GM18517 (cell line): ENCODE measurements at regions not wholly inside any gene's neighbourhood (a gene's known extent, or its start where the extent isn't known, plus 50 kb on each side); places are given as distances from the start of the nearest gene placed in this dataset.
A peak's percentile ranks its signal among the peaks of the same experiment; 100 is the strongest.

Experiments
- ATAC-seq: cut with Tn5 transposase; IDR thresholded peaks from one replicate; pipeline ENCODE4 v1.9.1; 2021; ENCODE audit warnings: mild to moderate bottlenecking, moderate library complexity; ENCODE audit not compliant: unreplicated experiment

DNA sequence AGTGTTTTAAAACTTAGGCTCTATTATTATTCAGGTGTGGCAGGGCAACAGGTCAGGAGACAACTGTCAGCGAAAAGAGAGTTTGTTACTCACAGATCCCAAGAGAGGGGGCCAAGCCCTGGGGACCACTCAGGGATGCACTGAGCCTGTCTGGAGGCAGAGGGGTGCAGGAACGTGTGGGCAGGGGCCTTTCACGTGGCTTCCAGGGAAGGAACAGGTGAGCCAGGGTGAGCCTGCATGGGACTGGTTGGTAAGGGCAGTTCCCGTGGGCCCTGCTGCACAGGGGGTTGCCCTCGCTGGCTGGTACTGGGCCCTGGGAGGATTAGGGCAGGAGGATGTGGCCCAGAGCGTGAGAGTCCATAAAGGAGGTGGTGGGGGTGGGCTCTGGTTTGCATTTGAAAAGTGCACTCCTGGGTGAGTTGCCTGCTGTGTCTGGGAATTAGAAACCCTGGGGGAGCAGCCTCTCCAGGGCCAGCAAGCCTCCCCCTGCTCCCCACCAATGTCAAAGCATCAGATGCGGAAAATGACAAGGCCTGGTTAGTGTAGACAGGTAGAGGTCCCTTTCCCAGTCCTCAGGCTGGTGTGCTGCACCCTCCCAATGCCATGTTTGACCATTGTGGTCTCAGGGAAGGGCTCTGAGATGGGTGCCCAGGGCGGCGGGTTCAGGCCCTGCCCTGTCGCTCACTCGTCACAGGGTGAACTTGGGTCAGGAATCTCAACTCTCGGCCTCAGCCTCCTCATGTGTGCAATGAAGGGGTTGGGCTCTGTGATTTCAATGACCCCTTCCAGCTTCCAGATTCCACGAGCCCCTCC is 127.4 kb upstream of the RPS6KA2 start:
- ATAC-seq, result no peak

DNA sequence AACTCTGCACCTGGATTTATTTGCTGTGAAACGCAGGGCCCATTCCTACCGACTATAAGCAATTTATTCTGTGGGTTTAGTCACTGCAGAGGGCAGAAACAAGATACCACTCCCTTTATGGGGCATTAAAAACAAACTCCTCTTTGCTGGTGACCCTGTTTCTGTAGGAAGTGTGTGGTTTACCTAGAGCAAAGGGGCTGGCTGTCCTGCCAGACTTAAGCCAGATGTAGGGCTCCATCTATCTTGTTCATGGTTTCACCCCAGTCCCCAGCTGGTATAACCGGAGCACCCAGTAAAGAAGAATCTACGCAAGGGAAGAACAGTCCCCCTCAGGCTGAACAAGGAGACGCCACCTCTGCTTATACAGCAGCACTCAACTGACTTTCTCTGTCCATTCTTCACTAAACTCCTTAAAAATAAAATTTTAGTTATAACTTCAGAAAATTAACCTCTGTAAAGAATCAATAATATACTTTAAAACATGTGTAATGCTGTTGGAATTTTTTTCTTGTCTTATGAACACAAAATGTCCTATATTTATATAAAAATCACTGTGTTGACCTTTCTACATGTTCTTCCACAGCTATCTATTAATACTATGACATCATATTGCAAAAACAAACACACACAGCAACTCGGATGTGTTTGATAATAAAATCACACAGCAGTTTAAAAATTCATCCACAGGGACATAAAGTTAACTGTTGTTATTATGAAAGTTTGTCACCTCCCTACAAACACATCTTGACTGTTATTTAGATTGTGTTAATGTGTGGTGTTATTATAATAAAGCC is 126.1 kb upstream of the RPS6KA2 start:
- ATAC-seq, result no peak

DNA sequence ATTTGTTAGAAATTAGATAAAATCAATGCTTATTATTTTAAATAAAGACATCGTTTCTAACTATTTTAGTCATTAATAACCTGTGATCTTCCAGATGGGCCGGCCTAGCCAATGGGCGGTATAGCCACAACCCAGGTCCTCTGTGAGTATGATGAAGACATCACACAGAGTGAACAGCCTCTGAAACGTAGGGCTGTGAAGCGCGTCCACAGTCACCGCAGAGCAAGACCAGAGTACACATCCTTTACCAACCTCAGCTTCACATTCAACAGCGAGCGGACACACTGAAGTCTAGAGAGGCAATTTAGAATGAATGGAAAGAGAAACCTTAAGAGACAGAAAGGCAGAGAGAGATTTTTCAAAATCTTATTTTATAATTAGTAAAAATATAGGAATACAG is 125.0 kb upstream of the RPS6KA2 start:
- ATAC-seq, result peak; percentile 85

DNA sequence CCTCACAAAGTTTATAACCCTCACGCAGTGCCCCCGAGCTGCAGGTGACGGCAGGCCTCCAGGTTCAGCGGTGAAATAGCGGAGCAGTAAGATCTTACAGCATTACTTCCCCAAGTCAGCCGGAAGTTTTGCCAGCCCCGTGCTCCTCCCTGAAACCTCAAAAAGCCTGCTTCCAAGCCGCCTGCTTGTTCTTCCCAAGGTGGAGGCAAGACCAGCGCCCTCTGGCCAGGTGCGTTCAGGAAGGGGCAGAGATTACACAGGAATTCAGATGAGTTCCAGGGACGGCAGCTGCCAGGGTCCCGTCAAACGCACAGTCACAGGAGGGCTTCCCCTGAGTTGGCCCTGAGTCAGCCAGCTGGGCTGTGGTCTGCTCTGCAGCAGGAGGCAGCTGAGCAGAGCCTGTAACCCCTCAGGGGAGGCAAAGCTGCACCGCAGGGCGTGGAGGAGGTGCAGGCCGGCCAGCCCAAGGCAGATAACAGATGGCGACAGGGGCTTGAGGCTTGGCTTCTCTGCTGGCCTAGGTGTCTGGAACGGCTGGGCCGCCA is 124.1 kb upstream of the RPS6KA2 start:
- peak; percentile 63 for ATAC-seq

DNA sequence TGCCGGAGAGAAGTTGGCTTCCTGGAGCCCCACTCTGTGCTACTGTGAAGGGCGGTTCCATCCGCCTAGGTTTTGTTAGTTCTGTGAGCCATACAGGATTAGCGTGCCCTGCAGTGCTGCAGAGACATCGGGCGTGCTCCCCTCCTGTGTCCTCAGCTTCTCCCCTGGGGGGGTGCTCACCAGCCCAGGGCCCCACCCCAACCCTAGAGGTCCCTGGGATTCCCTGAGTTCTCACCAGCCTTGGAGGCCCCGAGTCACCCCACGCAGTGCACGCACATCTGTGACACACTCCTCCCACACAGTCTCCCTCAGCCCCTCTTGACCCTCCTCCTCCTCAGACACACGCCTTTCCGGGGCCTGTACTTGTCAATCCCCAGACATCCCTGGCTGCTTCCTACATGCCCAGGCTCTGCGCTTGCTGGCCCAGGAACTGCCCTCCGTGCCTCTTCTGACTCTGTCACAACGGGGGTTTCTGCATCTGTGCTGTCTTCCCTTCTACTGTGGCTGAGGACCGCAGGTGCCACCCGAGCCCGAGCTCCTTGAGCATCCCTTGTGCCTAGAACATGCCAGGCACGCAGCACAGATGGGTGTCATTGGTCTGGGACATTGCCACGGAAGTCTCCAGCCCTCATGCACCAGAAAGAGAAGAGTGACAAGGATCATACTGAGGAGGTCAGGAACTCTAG is 123.2 kb upstream of the RPS6KA2 start:
- no peak for ATAC-seq

DNA sequence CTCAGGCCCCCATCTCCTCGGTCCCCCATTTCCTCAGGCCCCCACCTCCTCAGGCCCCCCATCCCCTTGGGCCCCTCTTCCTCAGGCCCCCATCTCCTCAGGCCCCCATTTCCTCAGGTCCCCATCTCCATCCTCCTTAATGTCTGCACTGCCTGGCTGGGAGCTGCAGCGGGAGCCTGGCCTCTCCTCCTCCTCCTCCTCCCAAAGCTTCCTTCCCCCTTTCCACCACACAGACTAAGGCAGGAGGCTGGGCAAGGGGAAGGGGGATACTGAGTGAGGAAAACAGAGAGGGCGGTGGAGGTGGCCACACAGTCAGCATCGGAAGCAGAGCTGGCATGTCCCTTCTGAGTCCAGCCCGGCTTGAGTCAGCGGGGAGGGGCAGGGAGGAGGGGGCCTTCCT is 122.6 kb upstream of the RPS6KA2 start:
- no peak for ATAC-seq

DNA sequence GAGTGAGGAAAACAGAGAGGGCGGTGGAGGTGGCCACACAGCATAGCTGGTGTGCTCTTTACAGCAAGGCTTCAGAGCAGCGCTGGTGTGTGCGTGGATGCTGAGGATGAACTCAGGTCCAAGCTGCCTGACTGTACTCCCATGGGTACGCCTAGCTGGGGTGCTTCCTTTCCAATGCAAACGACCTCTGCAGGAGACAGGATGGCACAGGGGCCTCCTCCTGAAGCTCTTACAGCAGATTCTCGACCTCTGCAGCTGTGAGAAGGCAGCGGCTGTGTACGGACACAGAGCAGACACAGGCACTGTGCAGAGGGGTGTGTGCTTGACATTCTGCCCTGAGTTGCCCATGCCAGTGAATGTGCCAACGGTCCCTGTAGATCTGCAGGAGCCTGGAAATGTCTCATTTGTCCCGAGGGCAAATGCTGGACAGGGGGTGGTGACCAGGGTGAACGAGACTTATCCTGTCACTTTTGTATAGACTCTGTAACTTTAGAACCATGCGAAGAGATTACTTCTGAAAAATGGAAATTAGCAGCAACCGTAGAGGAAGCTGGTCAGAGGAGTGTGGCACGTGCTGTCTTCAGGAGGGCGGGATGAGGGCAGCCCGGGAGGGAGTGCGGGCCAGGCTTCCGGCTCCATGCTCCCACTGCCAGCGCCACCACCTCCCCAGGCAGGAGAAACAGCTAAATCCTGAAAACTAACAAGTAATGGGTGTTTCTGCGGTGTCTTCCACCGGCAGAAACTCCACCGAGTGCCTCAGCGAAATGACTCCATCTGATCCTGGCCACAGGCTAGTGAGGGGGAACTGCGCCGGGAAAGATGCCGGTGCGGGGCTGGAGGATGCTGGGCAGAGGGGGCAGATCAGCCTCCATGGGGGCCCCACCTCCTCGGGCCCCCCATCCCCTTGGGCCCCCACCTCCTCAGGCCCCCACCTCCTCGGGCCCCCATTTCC is 120.9 kb upstream of the RPS6KA2 start:
- no peak for ATAC-seq

DNA sequence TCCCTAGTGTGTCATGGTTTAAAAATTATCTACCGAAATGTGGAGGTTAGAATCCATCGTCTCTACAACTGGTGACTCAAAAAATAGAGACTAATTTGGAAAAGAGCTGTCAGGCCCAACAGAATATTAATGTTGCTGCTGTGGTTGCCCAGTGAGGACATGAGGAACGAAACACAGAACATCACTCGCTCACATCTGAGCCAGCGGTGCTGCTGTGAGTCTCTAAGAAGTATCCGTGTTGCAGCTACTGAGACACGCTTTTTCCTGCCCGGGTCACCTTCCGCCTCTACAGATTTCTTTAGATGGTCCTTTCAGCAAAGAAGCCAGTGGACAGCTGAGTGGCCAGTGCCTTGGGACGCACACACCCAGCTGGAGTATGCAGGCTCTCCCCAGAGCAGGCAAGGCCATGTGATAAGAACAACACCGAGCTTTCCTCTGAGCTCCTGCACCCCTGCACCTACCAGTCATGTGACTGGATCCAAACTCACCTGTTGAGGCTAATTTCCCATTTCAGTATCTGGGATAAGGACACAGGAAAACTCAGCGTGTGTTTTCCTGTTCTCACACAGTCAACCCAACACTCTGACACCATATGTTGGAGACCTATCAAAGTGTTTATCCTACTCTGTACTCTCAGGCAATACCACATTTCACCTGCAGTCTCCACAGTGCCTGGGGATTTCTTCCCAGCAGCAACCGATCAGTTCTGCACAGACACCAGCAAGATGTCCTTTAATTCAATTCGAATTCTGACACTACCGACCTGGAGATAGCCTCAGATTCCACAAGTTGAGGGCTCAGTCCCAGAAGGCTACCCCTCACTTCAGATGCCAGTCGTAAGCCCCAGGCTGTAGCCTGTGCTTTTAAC is 119.0 kb upstream of the RPS6KA2 start:
- ATAC-seq, result no peak

DNA sequence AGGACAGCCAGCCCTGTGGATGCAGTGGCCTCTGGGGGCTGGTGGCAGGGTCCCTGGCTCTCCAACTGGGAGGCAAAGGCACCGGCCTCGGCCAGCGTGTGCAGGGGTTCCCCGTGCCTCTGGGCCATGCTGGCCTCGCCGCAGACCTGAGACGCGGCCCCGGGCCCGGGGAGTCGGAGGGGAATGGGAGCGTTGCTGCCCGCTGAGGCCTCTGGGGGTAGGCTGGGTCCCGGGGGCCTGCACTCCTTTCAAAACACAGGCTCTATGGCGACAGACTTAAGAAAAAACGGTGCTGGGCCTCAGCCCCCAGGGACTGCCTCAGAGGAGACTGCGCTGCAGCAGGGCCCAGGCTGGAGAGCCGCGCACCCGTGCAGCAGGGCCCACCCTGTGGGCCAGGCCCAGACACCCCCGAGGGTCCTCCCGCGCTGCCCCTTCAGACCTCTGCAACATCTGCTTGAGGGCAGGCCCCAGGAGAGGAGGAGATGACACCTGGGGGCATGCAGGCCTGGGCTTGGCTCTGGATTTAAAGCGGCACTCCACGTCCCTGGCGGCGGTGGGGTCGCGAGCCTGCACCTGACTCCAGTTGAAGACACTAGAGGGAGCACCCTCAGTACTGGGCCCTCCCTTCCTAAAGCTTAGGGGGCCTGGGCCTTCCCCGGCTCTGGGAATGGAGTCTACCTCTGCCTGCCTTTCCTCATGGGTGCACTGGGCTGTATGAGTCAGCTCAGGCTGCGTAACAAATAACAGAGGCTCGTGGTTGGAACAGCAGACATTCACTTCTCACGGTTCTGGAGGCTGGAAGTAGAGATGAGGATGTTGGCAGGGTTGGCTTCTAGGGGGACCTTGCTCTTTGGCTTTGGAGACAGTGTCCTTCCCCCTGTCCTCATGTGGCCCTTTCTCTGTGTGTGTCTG is 117.4 kb upstream of the RPS6KA2 start:
- no peak for ATAC-seq

DNA sequence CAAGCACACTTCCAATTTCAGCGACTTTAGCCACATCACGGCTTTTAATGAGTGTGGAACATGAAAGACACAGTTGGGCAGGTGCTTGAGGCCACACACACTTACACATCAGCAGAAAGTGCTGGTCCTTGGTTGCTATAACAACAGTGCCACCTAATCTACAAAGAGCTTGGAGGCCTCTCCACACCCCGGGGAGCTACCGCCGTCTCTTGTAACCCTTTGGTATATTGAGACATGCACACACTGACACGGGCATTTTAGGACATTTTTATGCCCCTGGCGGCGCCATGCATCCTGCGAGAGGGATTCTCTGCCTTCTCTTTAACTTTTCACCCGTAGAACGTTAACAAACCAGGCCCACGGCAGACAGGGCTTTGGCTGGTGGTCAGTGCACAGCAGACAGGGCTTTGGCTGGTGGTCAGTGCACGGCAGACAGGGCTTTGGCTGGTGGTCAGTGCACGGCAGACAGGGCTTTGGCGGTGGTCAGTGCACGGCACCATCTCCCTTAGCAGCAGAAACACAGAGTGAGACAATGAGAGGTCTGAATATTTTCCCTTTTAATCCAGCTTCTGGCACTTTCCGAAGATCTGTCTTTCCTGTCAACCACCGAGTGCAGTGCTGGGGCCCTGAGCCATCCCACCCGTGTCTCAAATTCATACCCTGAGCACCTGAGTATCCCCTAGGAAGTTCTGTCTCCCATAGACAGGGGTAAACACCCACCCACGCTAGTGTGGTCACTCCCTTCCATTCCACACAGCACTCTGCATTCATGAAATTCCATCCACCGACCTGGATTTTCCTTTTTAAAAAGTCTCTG is 116.6 kb upstream of the RPS6KA2 start:
- no peak for ATAC-seq

DNA sequence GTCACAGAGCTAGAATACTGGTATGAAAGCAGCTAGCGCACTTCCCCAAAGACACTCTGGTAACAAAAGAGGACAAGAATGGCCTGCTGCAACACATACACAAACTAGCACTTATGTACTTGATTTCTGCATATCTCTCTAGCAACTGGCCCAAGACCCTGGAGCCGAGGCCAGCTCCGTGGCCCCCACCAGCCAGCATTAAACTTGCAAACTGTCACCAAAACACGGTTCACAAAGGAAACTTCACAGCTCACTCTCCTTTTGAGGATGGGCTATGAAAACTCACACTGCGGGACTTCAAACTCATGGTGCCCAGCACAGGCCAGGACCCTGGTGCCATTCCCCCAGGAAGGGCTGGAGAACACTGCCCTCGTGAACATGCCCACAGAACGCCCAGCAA is 115.9 kb upstream of the RPS6KA2 start:
- ATAC-seq, result no peak

DNA sequence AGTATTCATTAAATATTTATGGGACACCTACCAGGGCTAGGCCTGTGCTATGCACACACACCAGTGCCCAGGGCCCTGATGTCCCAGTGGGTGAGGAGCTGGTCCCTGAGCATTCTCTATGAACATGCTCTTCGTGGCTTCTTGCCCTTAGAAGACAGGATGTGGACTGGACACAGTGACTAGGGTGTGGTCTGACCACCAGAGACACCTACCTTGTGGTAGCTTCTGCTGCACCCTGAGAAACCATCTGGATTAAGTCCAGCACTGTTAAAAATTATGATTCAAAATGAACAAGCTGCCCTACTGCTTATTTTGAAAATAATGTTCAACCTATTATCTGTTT is 112.9 kb upstream of the RPS6KA2 start:
- ATAC-seq, result no peak

DNA sequence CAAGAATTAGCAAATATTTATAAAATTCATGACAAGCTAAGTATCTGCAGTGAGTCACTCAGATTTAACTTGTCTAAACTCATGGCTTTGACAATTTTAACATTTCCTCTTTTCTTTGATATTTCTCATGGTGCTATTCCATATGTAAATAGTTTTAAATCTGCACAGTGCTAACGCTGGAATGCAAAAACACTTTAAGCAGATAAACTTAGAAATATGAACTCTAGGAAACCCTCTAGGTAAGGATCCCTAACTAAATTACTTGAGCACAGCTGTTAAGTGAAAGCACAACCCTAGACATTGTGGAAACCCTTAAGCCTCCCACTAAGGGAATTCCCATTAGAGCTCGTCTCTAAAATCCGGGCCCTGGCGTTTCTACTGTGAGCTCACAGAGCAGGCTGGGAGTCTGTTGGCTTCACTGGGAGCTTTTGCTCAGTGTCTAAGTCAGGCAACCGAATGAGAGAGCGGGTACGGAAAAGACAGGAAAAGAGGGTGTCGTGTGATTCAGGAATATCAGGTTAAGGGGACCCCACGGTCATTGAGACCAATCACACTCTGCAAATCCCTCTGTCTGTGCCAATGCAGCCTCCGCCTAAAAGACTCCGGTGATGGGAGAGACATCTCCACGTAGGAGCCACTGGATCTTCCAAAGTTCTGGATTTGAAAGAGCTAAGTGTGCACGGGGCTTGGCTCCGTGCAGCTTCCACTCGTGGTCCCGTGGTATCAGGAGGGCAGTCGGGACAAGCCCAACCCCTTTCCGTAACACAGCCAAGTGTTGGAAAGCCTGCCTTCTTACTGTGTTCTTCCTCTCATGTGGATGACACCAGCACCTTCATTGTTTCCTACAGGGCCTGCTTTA is 112.3 kb upstream of the RPS6KA2 start:
- no peak for ATAC-seq

DNA sequence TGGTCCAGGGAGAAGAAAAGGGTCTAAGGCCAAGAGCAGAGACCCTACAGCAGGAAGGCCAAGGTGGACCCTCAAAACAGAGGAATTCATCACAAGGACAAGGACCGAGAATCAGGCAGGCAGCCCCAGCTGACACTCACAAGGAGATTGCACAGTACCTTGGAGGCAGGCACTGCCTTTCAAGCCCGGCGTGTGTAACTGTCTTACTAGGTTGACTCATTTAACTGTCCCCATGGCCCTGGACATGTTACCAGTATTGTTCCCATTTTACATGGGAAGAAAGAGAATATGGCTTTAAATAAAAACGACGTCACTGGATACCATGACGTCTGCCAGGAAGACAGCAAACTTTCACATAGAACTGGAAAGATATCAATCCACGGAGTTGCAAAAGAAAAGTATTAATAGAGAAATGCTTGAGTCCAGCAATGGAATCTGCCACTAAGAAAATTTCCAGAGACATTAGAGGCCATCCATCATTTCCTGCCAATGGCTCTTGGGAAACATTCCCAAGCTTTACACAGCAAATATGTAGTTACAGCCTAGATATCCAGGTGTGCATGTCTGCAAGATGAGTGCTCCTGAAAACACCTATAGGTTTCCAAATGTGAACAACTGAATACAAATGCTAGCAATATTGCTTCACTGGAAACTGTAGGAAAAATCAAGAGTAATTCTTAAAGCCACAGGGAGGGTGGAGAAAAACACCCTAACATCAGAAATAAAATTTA is 111.5 kb upstream of the RPS6KA2 start:
- ATAC-seq, result no peak

DNA sequence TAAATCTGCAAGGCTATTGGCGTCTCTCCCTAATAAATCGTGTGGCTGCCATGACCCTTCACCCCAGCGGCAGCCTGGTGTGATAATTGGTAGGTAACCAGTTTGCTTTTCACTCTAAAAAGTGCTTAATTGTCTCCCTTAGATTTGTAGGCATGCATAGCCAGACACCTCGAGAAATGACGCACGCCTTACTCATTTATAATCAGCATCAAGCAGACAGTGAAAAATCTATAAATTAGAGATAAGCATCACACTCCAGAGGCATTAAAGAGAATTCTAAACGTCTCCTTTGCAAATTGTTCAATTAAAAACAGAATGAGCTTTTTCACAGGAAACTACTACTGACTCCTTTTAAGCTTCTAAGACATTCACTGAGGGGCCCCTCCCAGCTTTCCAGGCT is 110.2 kb upstream of the RPS6KA2 start:
- no peak for ATAC-seq

DNA sequence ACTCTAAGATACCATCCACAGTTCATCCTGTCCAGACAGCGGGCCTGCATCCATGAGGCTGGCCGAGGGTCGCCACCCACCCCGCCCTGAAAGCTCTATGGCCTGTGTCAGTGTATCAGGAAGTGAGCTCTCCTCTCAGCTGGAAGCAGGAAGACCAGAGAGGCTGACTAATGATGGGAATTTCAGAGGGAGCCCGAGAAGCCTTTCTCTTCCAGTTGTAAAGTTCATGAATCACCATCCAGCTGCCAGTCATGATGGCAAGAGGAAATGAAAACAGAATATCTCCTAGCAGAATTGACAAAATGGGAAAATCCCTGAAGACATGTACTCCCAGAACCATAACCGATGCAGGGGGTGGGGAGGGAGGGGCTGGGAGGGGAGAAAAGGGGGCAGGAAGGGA is 109.6 kb upstream of the RPS6KA2 start:
- ATAC-seq, result no peak
